Coronary artery (tissue), 2 donors: ENCODE measurements at regions not wholly inside any gene's neighbourhood (a gene's known extent, or its start where the extent isn't known, plus 50 kb on each side); places are given as distances from the start of the nearest gene placed in this dataset.

ENCODE experiments used
- DNase-seq: peaks from one replicate; pipeline ENCODE4 v3.0.0-alpha.2; 2017; ENCODE audit warnings: low spot score
- H3K27ac ChIP-seq, 2 donors: fragments of 200-600 bp; sonication (generic); one replicate each; pipeline ENCODE4 v1.5.1; 2016 to 2019
- H3K4me3 ChIP-seq: fragments of 200-600 bp; sonication (generic); 2 replicates; pipeline ENCODE4 v1.5.1; 2016; ENCODE audit warnings: mild to moderate bottlenecking, moderate library complexity
- TF ChIP-seq, protein P1 (sequence below): fragments of 200-600 bp; sonication (generic); IDR thresholded peaks from one replicate; pipeline ENCODE4 v1.5.1; 2019; ENCODE audit warnings: antibody characterized with exemption

DNA sequence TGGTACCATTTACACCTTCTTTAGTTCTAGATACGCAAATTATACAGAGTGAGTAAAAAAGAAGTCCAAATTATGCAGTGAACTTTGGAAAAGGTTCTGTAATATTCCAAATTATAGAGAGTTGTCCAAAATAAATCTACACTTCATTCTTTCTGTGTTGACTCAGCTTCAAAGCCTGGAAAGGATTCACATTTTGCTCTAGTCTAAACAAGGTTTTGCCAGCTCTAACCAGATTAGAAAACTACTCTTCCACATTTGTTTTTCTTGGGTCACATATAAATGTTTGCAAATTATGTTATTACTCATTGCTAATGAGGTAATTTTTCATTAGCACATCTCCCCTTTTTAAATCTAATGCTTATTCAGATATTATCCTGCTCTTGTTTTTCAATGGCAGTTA, 1562.4 kb upstream of the SEL1L start:
- no peak for DNase-seq
- no peak overlapping the region for H3K27ac ChIP-seq
- TF ChIP-seq, protein P1, sequence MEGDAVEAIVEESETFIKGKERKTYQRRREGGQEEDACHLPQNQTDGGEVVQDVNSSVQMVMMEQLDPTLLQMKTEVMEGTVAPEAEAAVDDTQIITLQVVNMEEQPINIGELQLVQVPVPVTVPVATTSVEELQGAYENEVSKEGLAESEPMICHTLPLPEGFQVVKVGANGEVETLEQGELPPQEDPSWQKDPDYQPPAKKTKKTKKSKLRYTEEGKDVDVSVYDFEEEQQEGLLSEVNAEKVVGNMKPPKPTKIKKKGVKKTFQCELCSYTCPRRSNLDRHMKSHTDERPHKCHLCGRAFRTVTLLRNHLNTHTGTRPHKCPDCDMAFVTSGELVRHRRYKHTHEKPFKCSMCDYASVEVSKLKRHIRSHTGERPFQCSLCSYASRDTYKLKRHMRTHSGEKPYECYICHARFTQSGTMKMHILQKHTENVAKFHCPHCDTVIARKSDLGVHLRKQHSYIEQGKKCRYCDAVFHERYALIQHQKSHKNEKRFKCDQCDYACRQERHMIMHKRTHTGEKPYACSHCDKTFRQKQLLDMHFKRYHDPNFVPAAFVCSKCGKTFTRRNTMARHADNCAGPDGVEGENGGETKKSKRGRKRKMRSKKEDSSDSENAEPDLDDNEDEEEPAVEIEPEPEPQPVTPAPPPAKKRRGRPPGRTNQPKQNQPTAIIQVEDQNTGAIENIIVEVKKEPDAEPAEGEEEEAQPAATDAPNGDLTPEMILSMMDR = no peak
- H3K4me3 ChIP-seq = no peak overlapping the region

DNA sequence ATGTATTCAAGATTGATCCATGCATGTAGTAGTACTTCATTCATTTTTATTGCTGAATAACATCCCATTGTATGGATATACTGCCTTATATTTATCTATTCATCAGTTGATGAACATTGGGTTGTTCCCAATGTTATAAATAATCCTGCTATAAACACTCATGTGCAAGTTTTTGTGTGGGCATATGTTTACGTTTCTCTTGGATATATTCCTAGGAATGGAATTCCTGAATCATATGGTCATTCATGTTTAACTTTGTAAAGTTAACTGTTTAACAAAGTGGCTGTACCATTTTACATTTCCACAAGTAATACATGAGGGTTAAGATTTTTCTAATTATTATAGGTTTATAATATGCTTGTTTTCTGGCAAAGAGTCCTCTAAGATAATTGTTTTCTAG, 1568.2 kb upstream of the SEL1L start:
- no peak for DNase-seq
- TF ChIP-seq, protein P1 = no peak
- Histone ChIP-seq H3K27ac (no peak overlapping the region), H3K4me3 (no peak overlapping the region)

DNA sequence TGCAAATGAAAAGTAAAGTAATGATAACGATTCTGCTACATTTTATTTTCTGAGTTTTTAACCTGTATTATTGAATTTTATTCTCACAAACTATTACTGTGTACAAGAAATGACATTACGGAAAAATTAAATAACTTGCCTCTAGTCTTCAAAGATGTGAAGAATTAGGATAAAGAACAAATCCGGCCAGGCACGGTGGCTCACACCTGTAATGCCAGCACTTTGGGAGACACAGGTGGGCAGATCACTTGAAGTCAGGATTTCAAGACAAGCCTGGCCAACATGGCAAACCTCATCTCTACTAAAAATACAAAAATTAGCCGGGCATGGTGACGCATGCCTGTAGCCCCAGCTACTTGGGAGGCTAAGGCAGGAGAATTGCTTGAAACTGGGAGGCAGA, 1584.4 kb upstream of the SEL1L start:
- no peak for DNase-seq
- Histone ChIP-seq H3K4me3 (no peak overlapping the region), H3K27ac (no peak overlapping the region)
- TF ChIP-seq, protein P1 = no peak

DNA sequence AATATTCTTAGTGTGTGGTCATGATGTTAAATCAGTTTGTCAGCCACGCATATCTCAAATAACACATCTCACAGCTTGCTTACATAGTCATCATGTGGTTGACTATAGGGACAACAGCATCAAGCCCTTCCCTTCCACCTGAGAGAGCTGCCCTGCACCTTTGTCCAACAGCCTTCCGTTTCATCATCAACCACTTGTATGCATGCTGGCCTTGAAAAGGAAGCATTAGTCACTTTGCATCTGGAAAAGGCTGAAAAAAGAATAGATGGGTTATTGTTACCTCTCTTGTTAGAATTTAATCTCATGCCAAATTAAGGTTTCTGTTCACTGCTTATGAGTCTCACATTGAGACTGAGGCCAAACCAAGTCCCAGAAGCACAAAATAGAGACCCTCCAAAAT, 1586.5 kb upstream of the SEL1L start:
- Histone ChIP-seq H3K4me3 (no peak overlapping the region), H3K27ac (no peak overlapping the region)
- TF ChIP-seq, protein P1 = no peak
- no peak for DNase-seq

DNA sequence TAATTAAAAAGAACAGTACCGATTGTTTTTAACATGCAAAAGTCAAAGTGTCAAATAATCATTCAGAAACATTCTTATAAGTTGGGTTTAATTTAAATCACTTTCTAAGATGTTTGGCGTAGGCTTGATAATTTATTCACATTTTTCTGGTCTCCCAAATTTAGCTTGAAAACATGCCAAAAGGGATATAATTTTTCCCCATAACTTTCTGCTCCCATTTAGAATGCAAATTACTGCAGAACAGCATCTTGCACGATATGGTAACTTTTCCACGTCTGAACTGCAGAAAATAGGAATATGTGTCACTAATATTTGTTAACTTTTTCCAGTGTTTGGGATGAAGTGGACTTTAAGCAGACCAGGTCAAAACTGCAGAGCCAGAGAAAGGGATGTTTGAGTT, 1592.4 kb upstream of the SEL1L start:
- no peak for DNase-seq
- Histone ChIP-seq H3K4me3 (no peak overlapping the region), H3K27ac (no peak overlapping the region)
- TF ChIP-seq, protein P1 = no peak

DNA sequence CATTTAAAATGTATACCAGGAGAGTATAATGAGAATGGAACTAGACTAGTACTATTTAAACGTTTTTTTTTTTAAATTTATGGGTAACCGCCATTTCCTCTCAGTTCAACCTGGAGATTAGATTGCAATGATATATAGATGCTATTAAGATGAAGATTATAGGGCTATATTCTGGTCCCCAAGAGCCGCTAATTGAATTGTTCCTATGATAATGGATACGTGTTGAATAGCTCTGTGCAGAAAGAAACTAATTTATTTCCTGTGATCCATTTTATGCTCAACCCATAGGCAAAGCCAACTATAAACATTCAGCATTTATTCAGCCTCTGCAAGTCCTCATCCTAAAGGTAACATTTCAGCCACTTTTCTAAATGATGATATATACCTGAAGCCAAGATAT, 1595.1 kb upstream of the SEL1L start:
- H3K4me3 ChIP-seq = no peak overlapping the region
- DNase-seq = no peak
- no peak overlapping the region for H3K27ac ChIP-seq
- TF ChIP-seq, protein P1 = no peak

DNA sequence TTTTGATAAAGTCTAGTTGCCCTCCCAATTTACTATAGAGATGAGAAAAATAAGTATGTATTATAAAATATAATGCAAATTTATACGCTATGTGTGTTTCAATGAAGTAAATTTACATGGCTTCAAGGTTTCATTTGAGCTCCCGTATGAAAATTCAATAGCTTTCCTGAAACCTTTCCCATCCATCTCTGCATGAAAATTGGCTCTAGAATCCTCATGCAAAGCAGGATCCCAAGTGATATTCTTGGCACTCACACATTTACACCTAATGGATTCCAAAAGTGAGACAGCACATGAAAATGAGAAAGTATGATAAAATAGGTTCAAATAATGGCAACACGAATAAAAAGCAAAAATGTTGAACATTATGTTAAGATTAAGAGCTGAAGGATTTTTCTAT, 1595.8 kb upstream of the SEL1L start:
- no peak for DNase-seq
- H3K27ac ChIP-seq = no peak overlapping the region
- H3K4me3 ChIP-seq = no peak overlapping the region
- TF ChIP-seq, protein P1 = no peak
